ENCODE measurements at regions not wholly inside any gene's neighbourhood (a gene's known extent, or its start where the extent isn't known, plus 50 kb on each side); places are given as distances from the start of the nearest gene placed in this dataset.

DNA sequence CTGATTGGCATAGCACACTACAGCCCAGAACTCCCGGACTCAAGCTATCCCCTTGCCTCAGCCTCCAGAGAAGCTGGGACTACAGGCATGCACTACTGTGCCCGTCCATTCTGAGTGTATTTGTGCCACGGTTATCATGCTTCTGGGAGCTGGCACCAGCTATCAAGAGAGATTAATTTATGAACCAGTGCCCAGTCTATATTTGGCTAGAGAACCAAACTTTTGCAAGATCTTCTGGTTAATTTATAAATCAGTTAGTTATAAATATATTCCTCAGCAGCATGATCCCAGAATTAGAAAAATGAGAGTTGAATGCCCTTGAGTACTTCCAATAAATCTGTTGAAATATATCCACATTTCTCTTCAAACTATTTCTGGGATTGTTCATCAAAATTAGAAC is 67.5 kb upstream of the OR5AN1 start:
- TF ChIP-seq, protein P1, sequence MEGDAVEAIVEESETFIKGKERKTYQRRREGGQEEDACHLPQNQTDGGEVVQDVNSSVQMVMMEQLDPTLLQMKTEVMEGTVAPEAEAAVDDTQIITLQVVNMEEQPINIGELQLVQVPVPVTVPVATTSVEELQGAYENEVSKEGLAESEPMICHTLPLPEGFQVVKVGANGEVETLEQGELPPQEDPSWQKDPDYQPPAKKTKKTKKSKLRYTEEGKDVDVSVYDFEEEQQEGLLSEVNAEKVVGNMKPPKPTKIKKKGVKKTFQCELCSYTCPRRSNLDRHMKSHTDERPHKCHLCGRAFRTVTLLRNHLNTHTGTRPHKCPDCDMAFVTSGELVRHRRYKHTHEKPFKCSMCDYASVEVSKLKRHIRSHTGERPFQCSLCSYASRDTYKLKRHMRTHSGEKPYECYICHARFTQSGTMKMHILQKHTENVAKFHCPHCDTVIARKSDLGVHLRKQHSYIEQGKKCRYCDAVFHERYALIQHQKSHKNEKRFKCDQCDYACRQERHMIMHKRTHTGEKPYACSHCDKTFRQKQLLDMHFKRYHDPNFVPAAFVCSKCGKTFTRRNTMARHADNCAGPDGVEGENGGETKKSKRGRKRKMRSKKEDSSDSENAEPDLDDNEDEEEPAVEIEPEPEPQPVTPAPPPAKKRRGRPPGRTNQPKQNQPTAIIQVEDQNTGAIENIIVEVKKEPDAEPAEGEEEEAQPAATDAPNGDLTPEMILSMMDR (conservative IDR thresholded peaks at IDR 0.05 in 1 of 2, IDR thresholded peaks at IDR 0.05 in 1 of 2; ENCODE audit: extremely low read depth in 1 of 2, insufficient read depth in 1 of 2, low read depth in 1 of 2, low read length in 2 of 2), result no peak
- no peak for TF ChIP-seq EZH2 (IDR thresholded peaks at IDR 0.05; ENCODE audit: borderline replicate concordance, low read length)
